SK-N-SH treated with all-trans-retinoic acid at 6 μM for 48 hours (cell line): ENCODE measurements at regions not wholly inside any gene's neighbourhood (a gene's known extent, or its start where the extent isn't known, plus 50 kb on each side); places are given as distances from the start of the nearest gene placed in this dataset.

ENCODE experiments used
- RARB ChIP-seq: fragments of 250-450 bp; sonication (Bioruptor Pico); IDR thresholded peaks from 2 replicates; pipeline ENCODE4 v1.8.0; 2021; ENCODE audit warnings: mild to moderate bottlenecking, moderate library complexity
- ZFP3 ChIP-seq: fragments of 250-450 bp; sonication (Bioruptor Pico); IDR thresholded peaks from 2 replicates; pipeline ENCODE4 v1.5.0; 2020; ENCODE audit warnings: mild to moderate bottlenecking, moderate library complexity
- ZFP30 ChIP-seq: fragments of 450-650 bp; formaldehyde crosslinking; IDR thresholded peaks from 2 replicates; pipeline ENCODE4 v1.5.0; 2022; ENCODE audit warnings: mild to moderate bottlenecking, moderate library complexity

DNA sequence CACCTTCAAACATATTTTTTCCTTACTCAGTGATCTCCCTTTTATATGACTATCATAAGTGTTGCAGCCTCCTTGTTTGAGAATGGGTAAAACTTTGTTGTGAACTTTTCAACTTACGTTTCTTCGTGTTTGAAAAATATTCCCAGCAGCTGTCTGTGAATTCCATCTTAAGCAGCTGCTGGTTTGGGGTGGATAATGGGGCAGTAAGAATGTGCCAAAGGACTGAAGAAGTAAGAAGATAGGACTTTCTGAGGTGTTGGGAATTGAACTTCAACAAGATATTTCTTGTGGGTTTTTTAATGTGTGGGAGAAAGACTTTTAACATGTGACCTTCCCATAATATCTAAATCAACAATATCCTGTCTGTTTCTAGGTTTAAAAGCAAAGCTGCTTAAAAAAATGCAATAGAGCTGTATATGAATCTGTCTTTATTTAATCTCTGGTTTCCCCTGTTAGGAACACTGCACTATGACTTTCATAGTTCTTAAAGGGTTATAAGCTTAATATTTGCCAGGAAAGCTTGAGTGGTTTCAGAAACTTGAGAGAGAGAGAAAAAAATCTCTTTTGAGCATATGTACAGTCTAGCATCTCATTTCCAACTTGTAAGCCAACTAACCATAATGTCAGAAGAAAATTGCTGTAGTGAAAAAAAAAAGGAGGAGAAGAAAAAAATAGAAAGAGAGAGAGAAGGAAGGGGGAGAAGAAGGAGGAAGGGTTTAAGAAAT, 1659.2 kb upstream of the FLRT2 start:
- no peak for TF ChIP-seq RARB (CRISPR knock-in tag)
- TF ChIP-seq ZFP30 (CRISPR knock-in tag): no peak
- TF ChIP-seq ZFP3: no peak
